Endothelial cell of umbilical vein (primary cell): ENCODE measurements at regions not wholly inside any gene's neighbourhood (a gene's known extent, or its start where the extent isn't known, plus 50 kb on each side); places are given as distances from the start of the nearest gene placed in this dataset.

Experiments used
- BruUV-seq: library from RNA; stranded (reverse); fragments of 400-500 nt; replicated peaks from 2 replicates; lab custom pipeline; 2021; lab: Mats Ljungman, UMichigan
- CTCF ChIA-PET: fragments of 300-600, 350-600 bp; sonication (Branson Sonifier 250); formaldehyde crosslinking; loops from one replicate; lab custom pipeline; 2021; ENCODE audit warnings: antibody characterized with exemption, inconsistent platforms; lab: Charles Lee
- POLR2A ChIA-PET: fragments of 300-600, 350-600 bp; sonication (Branson Sonifier 250); formaldehyde crosslinking; loops from one replicate; lab custom pipeline; 2021; ENCODE audit warnings: antibody characterized with exemption, inconsistent platforms; lab: Charles Lee
- DNase-seq: peaks from one replicate; pipeline ENCODE4 v3.0.0-alpha.2; 2011; ENCODE audit warnings: low read depth, low spot score
- FAIRE-seq: peaks from 2 replicates; lab custom pipeline; 2011; peaks lifted over from hg19 to GRCh38; lab: Jason Lieb, UNC
- H2AFZ ChIP-seq: 2 replicates; pipeline ENCODE4 v1.6.0; 2012; ENCODE audit warnings: low read depth, low read length, control low read depth, inconsistent platforms
- H3K27ac ChIP-seq: 2 replicates; pipeline ENCODE4 v1.5.1; 2011; ENCODE audit warnings: low read depth, mild to moderate bottlenecking, control low read depth, low read length, moderate library complexity; ENCODE audit not compliant: insufficient read depth
- H3K27me3 ChIP-seq, 2 experiments: 2 replicates each; pipeline versions ENCODE4 v1.6.0 to v1.6.1; 2011; ENCODE audit warnings: low read length in 2 of 2, mixed read lengths in 1 of 2; ENCODE audit not compliant: control insufficient read depth in 2 of 2, insufficient read depth in 2 of 2
- H3K36me3 ChIP-seq, 2 experiments: 2 replicates in 1 of 2; 3 replicates in 1 of 2; pipeline ENCODE4 v1.5.1; 2011; ENCODE audit warnings: low read length in 2 of 2, mild to moderate bottlenecking in 1 of 2, moderate library complexity in 1 of 2; ENCODE audit not compliant: control insufficient read depth in 2 of 2, insufficient read depth in 2 of 2; ENCODE audit errors: extremely low read depth in 1 of 2
- H3K4me1 ChIP-seq: 3 replicates; pipeline ENCODE4 v1.5.1; 2011; ENCODE audit warnings: mild to moderate bottlenecking, low read length; ENCODE audit not compliant: control insufficient read depth, insufficient read depth; ENCODE audit errors: extremely low read depth
- H3K4me2 ChIP-seq: 2 replicates; pipeline ENCODE4 v1.6.1; 2011; ENCODE audit warnings: low read length, control low read depth, mixed read lengths; ENCODE audit not compliant: insufficient read depth
- H3K4me3 ChIP-seq, 3 experiments: fragments of 200-600 bp in 1 of 3; sonication (generic), shearing (Covaris generic) in 1 of 3; replicated peaks in 1 of 3; 2 replicates each; pipeline ENCODE4 v1.5.1; 2011 to 2016; ENCODE audit warnings: control low read depth in 3 of 3, low read length in 3 of 3, mild to moderate bottlenecking in 2 of 3, inconsistent platforms in 1 of 3, low read depth in 1 of 3, moderate library complexity in 1 of 3; ENCODE audit not compliant: insufficient read depth in 1 of 3
- H3K79me2 ChIP-seq: 2 replicates; pipeline ENCODE4 v1.6.0; 2012; ENCODE audit warnings: low read length, inconsistent platforms; ENCODE audit not compliant: control insufficient read depth, insufficient read depth
- H3K9ac ChIP-seq: replicated peaks from 2 replicates; pipeline ENCODE3; 2011; ENCODE audit warnings: low read length, control low read depth; ENCODE audit not compliant: insufficient read depth; ENCODE audit errors: extremely low read depth
- H3K9me1 ChIP-seq: replicated peaks from 3 replicates; pipeline ENCODE4 v1.6.0; 2011; ENCODE audit warnings: mild to moderate bottlenecking, low read length; ENCODE audit not compliant: control insufficient read depth, insufficient read depth; ENCODE audit errors: extremely low read depth
- H3K9me3 ChIP-seq: replicated peaks from 2 replicates; pipeline ENCODE4 v1.5.1; 2012; ENCODE audit warnings: low read length, inconsistent platforms; ENCODE audit not compliant: control insufficient read depth, insufficient read depth
- H4K20me1 ChIP-seq: replicated peaks from 2 replicates; pipeline ENCODE3; 2011; ENCODE audit warnings: mild to moderate bottlenecking, low read length; ENCODE audit not compliant: control insufficient read depth, insufficient read depth; ENCODE audit errors: extremely low read depth
- EZH2 ChIP-seq: IDR thresholded peaks from 2 replicates; pipeline ENCODE4 v1.6.1; 2012; ENCODE audit warnings: borderline replicate concordance, low read depth, mild to moderate bottlenecking, moderate library complexity, low read length, inconsistent platforms; ENCODE audit not compliant: severe bottlenecking
- FOS ChIP-seq: IDR thresholded peaks from 2 replicates; pipeline ENCODE4 v1.6.1; 2011; ENCODE audit warnings: mild to moderate bottlenecking, low read length, moderate library complexity, borderline replicate concordance; ENCODE audit not compliant: insufficient read depth
- GATA2 ChIP-seq: IDR thresholded peaks from 2 replicates; pipeline ENCODE4 v1.7.0; 2011; ENCODE audit warnings: low read depth, mild to moderate bottlenecking, moderate library complexity, mixed read lengths, low read length; ENCODE audit not compliant: insufficient read length, insufficient read depth
- JUN ChIP-seq: IDR thresholded peaks from 2 replicates; pipeline ENCODE4 v1.6.1; 2011; ENCODE audit warnings: borderline replicate concordance, low read depth; ENCODE audit not compliant: insufficient read length, insufficient read depth
- MYC ChIP-seq: IDR thresholded peaks from one replicate; pipeline ENCODE4 v1.6.1; 2011; ENCODE audit warnings: mild to moderate bottlenecking, low read depth, low read length
- POLR2A ChIP-seq: IDR thresholded peaks from 2 replicates; pipeline ENCODE4 v1.6.1; 2012; ENCODE audit warnings: low read depth, mild to moderate bottlenecking, control low read depth, low read length
- POLR2AphosphoS5 ChIP-seq: IDR thresholded peaks from 2 replicates; pipeline ENCODE4 v1.6.1; 2012; ENCODE audit warnings: low read depth, mild to moderate bottlenecking, control low read depth, low read length, moderate library complexity; ENCODE audit not compliant: insufficient read depth
- dilution Hi-C: fragments of 300-500 bp; cut with MboI; formaldehyde crosslinking; loops from one replicate; pipeline ENCODE4 v1.15.0; 2019; ENCODE audit warnings: low sequenced_read_pairs; ENCODE audit not compliant: extremely low pct_ligation_motif_present
- intact Hi-C: fragments of 100-400 bp; cut with micrococcal nuclease; formaldehyde crosslinking; loops from one replicate; pipeline ENCODE4 v1.10.0; 2022
- TF ChIP-seq, protein P1 (sequence below): IDR thresholded peaks from 2 replicates; pipeline ENCODE4 v1.6.1; 2011; ENCODE audit not compliant: insufficient read depth, insufficient read length
- TF ChIP-seq, protein P2 (sequence below), 2 donors: IDR thresholded peaks; 1 replicate in 1 of 2; 2 replicates in 1 of 2; pipeline ENCODE4 v1.5.1; 2011; ENCODE audit warnings: low read length in 2 of 2, mild to moderate bottlenecking in 2 of 2, moderate library complexity in 2 of 2, control low read depth in 1 of 2, inconsistent platforms in 1 of 2, low read depth in 1 of 2; ENCODE audit not compliant: insufficient read depth in 1 of 2; ENCODE audit errors: extremely low read depth in 1 of 2

DNA sequence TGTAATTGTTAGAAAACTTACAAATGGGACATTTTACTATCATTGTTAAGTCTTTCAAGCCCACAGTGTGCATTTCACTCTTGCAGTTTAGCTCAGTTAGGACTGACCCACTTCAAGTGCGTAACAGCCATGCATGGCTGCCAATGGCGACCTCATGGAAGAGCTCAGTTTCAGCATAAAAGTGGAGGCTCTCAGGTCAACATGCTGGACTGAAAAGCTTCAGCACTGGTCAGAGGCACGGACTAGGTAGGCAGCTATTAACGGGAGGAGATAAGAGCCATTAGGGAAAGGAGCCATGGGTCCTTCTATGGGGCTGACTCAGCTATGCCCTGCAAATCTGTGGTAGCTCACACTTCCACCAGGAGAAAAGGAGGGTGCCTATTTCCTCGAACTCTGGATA, 101.8 kb downstream of the TTLL2 start:
- Histone ChIP-seq H3K27me3 (no peaks in the 10 kb centered on the region), H3K9me1 (no peaks in the 10 kb centered on the region), H3K4me2 (no peak overlapping the region), H2AFZ (no peak overlapping the region), H3K9me3 (no peaks in the 10 kb centered on the region), H3K9ac (no peak overlapping the region), H3K36me3 (no peaks in the 10 kb centered on the region), H3K4me3 (no peak overlapping the region), H3K27ac (no peak overlapping the region), H4K20me1 (no peaks in the 10 kb centered on the region), H3K4me1 (no peaks in the 10 kb centered on the region), H3K79me2 (no peaks in the 10 kb centered on the region)
- FAIRE-seq (no peak), DNase-seq (no peak)
- TF ChIP-seq POLR2AphosphoS5 (no peak), JUN (no peak), POLR2A (no peak), EZH2 (no peak), FOS (no peak)
- ChIA-PET POLR2A (no interaction called here), CTCF (no interaction called here)
- intact Hi-C loops (no loop called here), dilution Hi-C loops (no loop called here)
- no TSS peak for BruUV-seq

DNA sequence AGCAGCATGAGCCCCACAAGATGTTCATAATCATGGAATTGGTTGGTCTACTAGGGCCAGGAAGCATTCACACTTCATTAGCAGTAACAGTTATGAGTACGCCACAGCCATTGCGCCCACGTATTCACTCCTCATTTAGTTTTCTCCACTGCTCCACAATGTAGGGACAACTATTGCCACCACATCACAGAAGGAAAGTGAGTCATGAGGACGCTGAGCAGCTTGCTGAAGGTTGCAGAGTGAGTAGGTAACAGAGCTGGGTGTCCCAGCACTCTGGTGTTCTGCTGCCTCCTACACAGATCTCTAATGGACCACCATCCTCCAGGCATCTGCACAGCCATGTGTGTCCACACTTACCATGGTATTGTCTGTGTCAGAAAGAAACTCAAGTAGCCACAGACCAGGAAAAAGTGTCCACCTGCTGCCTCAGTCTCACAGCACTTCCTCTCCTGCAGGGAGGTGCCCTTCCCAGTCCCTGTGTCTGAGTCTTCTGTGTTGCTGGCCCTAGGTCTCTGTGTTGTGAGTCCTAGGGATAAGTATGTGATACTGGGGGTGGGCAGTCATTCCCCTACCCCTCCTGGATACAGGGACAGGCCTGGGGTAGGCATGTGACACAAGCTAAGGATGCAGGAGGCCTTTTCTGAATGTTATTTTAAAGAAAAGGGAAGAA, 103.9 kb downstream of the TTLL2 start:
- TF ChIP-seq FOS (no peak), MYC (no peak), POLR2A (no peak), GATA2 (no peak), EZH2 (no peak), POLR2AphosphoS5 (no peak), JUN (no peak)
- TF ChIP-seq, protein P1, sequence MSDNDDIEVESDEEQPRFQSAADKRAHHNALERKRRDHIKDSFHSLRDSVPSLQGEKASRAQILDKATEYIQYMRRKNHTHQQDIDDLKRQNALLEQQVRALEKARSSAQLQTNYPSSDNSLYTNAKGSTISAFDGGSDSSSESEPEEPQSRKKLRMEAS = no peak
- TF ChIP-seq, protein P2, sequence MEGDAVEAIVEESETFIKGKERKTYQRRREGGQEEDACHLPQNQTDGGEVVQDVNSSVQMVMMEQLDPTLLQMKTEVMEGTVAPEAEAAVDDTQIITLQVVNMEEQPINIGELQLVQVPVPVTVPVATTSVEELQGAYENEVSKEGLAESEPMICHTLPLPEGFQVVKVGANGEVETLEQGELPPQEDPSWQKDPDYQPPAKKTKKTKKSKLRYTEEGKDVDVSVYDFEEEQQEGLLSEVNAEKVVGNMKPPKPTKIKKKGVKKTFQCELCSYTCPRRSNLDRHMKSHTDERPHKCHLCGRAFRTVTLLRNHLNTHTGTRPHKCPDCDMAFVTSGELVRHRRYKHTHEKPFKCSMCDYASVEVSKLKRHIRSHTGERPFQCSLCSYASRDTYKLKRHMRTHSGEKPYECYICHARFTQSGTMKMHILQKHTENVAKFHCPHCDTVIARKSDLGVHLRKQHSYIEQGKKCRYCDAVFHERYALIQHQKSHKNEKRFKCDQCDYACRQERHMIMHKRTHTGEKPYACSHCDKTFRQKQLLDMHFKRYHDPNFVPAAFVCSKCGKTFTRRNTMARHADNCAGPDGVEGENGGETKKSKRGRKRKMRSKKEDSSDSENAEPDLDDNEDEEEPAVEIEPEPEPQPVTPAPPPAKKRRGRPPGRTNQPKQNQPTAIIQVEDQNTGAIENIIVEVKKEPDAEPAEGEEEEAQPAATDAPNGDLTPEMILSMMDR (IDR thresholded peaks at IDR 0.05; ENCODE audit: extremely low read depth in 1 of 2, insufficient read depth in 1 of 2, low read depth in 1 of 2, low read length in 2 of 2) = no peak
- no peaks in the 10 kb centered on the region for H3K9me3 ChIP-seq
- H3K4me1 ChIP-seq = no peaks in the 10 kb centered on the region
- DNase-seq = no peak
- no TSS peak for BruUV-seq
- H2AFZ ChIP-seq = no peak overlapping the region
- no peaks in the 10 kb centered on the region for H4K20me1 ChIP-seq
- intact Hi-C loops = no loop called here
- H3K4me3 ChIP-seq = no peak overlapping the region
- ChIA-PET POLR2A (no interaction called here), CTCF (no interaction called here)
- H3K4me2 ChIP-seq = no peak overlapping the region
- H3K27ac ChIP-seq = no peak overlapping the region
- H3K27me3 ChIP-seq = no peaks in the 10 kb centered on the region
- dilution Hi-C loops = no loop called here
- H3K36me3 ChIP-seq = no peaks in the 10 kb centered on the region
- no peak overlapping the region for H3K9ac ChIP-seq
- no peak for FAIRE-seq
- H3K9me1 ChIP-seq = no peaks in the 10 kb centered on the region
- no peaks in the 10 kb centered on the region for H3K79me2 ChIP-seq
